AG09319 (cell line): ENCODE measurements at regions not wholly inside any gene's neighbourhood (a gene's known extent, or its start where the extent isn't known, plus 50 kb on each side); places are given as distances from the start of the nearest gene placed in this dataset.
"Not testable (repeated sequence)": the region's sequence is repeated elsewhere in the genome, so short reads cannot be mapped to it uniquely, and the experiment has no call there.

Source experiments
- DNase-seq: peaks from one replicate; pipeline ENCODE4 v3.0.0-alpha.2; 2010; ENCODE audit warnings: low read depth; ENCODE audit errors: extremely low read depth
- TF ChIP-seq, protein P1 (sequence below): IDR thresholded peaks from 2 replicates; pipeline ENCODE4 v1.5.1; 2011; ENCODE audit warnings: low read depth, mild to moderate bottlenecking, inconsistent platforms, low read length, moderate library complexity

DNA sequence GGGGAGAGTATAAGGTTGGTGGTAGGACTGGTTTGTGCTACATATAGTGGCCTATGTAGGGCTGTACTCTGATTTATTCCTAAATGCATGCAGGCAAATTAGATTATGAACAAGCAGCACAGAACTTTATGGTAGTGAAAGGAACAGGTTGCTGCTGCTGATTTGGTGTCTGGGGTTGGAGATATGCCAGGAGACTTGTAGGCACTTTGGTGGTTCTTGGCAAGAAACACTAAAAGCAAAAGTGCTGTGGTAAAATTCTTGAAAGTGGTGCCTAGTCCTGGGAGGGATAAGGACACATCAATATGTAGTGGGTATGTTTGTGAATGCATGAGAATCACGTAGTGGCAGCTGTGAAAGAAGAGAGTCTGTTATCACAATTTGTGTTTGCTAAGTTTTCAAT is 2126.0 kb downstream of the TP53TG3F start:
- TF ChIP-seq, protein P1, sequence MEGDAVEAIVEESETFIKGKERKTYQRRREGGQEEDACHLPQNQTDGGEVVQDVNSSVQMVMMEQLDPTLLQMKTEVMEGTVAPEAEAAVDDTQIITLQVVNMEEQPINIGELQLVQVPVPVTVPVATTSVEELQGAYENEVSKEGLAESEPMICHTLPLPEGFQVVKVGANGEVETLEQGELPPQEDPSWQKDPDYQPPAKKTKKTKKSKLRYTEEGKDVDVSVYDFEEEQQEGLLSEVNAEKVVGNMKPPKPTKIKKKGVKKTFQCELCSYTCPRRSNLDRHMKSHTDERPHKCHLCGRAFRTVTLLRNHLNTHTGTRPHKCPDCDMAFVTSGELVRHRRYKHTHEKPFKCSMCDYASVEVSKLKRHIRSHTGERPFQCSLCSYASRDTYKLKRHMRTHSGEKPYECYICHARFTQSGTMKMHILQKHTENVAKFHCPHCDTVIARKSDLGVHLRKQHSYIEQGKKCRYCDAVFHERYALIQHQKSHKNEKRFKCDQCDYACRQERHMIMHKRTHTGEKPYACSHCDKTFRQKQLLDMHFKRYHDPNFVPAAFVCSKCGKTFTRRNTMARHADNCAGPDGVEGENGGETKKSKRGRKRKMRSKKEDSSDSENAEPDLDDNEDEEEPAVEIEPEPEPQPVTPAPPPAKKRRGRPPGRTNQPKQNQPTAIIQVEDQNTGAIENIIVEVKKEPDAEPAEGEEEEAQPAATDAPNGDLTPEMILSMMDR: no peak
- DNase-seq: no peak

DNA sequence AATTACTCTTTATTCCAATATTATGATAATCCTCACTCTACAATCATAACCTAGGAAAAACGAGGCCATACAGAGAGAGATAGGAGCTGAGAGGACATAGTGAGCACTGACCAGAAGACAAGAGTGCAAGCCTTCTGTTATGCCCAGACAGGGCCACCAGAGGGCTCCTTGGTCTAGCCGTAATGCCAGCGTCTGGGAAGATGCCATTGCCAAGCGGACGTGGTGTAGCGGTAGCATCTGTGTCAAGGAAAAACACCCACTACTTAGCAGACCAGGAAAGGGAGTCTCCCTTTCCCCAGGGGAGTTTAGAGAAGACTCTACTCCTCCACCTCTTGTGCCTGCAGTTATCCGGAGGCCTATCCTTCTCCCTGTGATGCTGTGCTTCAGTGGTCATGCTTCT is 2131.5 kb downstream of the TP53TG3F start:
- DNase-seq: not testable (repeated sequence)

DNA sequence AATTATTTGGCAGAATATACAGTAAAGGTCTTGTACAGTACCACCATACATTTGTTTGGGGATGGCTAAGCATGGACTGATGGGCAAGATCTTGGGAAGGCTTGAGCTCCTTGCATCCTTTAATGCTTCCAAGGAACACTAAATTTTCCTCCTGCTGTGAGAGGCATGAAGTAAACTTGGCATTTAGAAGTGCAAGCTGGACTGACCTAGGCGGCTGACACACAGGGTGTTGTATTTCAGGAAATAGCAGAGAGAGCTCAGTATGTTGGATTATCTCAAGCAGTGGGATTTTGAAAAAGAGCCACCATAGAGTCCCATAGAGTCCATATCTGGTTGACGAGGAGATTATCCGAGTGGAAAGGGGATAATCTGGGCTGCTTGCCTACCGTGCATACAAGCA is 2137.1 kb downstream of the TP53TG3F start:
- no peak for DNase-seq
- TF ChIP-seq, protein P1: no peak

DNA sequence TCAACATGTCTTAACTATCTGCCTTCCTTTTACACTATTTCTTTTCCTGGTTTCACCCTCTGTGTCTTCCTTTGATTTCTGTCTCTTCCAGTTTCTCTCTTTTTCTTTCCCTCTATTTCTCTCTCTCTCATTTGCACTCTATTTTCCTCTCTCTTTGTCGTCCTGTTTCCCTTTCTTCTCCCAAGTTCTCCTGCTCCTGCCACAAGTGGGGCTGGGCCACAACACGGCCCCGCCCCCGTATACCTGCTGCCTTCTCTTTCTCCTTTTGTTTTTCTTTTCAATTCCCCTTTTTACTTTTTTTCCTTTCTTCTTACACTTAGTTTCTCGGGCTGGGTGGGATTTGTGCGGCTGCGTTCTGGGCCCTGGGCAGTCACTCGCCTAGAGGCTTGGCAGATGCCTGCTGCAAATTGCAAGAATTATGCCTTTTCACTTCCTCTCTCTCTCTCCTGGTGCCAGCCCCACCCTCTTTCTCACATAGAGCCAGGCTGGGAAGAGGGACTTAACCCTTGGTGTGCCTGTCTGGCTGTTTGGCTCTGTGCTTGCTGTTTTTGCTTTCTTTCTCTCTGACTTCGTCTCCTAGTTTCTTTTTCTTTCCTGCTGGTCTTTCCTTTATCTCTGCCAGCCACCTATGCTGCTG is 2139.4 kb downstream of the TP53TG3F start:
- DNase-seq: no peak

DNA sequence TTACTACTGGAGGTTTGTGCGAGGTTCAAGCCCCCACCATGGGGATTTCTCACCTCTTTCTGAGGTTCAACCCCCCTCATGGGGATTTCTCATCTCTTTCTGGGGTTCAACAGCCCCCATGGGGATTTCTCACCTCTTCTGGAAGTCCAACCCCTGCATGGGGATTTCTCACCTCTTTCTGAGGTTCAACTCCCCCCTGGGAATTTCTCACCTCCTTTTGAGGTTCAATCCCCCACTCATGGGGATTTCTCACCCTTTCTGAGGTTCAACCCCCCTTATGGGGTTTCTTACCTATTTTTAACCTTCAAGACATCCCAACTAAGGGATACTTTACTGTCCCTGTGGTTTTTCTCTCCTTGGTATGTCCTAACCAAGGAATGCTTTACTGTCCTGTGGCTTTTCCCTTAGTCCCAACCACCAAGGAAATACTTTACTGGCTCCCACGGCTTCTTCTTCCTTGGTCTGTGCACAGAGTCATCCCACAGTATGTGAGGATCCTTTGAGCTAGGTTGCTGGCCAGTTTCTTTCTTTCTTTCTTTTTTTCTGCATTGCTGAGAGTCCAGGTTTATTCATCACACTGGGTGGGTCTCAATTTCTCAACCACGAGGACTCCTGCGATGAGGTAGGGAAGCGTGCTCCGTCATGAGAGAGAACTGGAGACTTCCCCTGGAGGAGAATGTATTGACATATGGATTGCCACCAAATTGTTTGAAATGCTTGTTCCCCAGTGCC is 2140.2 kb downstream of the TP53TG3F start:
- TF ChIP-seq, protein P1: no peak
- DNase-seq: no peak

More for the DNA sequence above, 2139.4 kb downstream of the TP53TG3F start:
- TF ChIP-seq, protein P1: no peak

DNA sequence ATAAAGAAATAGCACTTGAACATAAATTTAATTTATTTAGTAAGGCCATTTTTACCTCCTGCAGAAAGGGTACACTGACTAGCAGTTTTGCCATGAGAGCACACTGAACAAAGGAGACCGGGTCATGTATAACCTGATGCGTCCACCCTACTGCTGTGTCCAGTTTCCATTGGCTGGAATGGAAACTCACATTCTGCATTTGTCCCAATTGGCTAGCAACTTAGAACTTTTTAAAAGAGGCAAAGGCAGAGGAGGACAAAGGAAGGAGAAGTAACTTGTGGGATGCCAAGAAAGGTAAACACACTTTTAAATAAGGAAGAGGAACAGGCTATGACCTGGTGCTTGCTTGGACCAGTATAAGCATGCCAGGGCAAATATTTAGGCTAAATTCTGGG is 2140.7 kb downstream of the TP53TG3F start:
- not testable (repeated sequence) for DNase-seq

DNA sequence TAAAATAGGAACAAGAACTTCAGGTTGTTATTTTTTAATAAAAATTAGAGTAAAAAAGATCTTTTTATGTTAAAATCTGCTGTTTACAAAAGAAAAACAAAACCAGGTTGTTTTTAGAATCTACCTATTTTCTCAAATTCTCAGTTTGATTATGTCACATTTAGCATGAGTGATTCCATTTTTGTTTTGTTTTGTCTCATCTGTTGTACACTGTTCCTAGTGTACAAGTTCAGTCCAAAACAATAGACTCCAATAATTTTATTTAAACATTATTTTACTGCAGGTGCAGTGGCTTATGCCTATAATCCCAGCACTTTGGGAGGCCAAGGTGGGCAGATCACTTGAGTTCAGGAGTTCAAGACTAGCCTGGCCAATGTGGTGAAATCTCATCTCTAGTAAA is 2142.7 kb downstream of the TP53TG3F start:
- no peak for DNase-seq
- TF ChIP-seq, protein P1: no peak

DNA sequence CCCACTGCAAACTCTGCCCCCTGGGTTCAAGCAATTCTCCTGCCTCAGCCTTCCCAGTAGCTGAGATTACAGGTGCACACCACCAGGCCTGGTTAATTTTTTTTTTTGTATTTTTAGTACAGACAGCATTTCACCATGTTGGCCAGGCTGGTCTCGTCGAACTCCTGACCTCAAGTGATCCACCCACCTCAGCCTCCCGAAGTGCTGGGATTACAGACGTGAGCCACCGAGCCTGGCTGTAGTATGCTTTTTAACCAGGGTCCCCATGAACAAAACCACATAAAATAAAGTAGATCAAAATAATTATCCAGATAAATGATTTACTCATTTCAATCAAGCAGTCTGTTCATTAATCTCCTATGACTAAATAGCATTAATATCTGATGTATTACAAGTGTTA is 2144.0 kb downstream of the TP53TG3F start:
- not testable (repeated sequence) for DNase-seq

DNA sequence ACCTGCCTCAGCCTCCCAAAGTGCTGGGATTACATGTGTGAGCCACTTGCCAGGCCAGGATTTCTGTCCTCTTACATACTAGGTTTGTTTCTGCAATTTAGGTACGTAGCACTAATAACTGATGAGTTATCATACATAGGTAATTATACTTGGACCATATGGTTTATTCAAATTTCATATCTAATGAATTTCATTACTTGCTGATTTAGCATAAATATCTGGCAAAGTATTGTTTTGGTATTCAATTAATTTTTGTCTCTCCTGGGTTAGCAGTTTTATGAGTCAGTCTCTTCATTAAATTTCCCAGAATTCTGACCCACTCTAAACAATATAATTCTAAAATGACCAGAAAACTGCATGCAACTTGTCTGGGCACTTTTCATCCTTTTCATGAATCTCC is 2146.5 kb downstream of the TP53TG3F start:
- TF ChIP-seq, protein P1: no peak
- no peak for DNase-seq

DNA sequence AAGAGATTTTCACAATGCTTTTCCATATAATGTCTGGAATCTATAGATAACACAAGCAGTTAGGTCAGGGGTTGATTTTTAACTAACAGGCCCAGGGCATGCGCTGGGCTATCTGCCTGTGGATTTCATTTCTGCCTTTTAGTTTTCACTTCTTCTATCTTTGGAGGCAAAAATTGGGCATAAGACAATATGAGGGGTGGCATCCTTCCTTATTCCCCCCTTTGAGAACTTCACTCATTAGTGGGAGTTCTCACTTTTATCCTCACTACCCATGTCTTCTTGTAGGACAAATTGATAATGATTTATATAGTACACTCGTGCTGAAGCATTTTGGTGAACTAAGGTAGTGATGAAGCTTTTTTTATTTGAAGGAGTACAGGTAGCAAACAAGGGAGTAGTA is 2155.5 kb downstream of the TP53TG3F start:
- not testable (repeated sequence) for DNase-seq

DNA sequence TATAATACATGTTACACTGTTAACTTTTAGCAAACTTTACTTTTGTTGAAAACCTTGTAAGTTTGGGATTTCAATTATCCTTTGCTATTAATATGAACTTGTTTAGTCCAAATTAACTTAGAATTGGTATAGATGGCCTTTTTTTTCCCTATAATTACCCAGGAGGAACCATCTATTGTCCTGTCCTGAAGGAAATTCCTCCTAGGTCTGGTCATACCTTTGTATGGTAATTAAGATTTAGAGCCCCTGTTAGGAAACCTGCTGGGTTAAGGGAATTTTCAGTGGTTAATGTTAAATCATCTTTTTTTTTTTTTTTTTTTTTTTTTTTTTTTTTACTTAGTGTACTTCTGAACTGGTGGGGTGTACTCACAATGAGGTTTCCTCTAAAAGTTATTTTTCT is 2159.8 kb downstream of the TP53TG3F start:
- DNase-seq: not testable (repeated sequence)
